SK-N-SH treated with all-trans-retinoic acid at 6 μM for 48 hours (cell line): ENCODE measurements at regions not wholly inside any gene's neighbourhood (a gene's known extent, or its start where the extent isn't known, plus 50 kb on each side); places are given as distances from the start of the nearest gene placed in this dataset.

Experiments
- ATAC-seq: fragments of 200-7000 bp; cut with Tn5 transposase; 3 replicates; pipeline ENCODE4 v1.9.1; 2020; ENCODE audit warnings: mild to moderate bottlenecking, moderate library complexity
- ARNTL ChIP-seq: fragments of 450-650 bp; formaldehyde crosslinking; IDR thresholded peaks from 2 replicates; pipeline ENCODE4 v1.5.0; 2020; ENCODE audit warnings: low read depth, mild to moderate bottlenecking, moderate library complexity, borderline replicate concordance
- BACH2 ChIP-seq: fragments of 250-450 bp; sonication (Bioruptor Pico); IDR thresholded peaks from 2 replicates; pipeline ENCODE4 v1.9.0; 2021; ENCODE audit warnings: mild to moderate bottlenecking, borderline replicate concordance
- CREB5 ChIP-seq: fragments of 250-450 bp; sonication (Bioruptor Pico); IDR thresholded peaks from 2 replicates; pipeline ENCODE4 v1.5.1; 2020; ENCODE audit warnings: low read depth, mild to moderate bottlenecking, moderate library complexity
- CSDC2 ChIP-seq: fragments of 250-450 bp; sonication (Bioruptor Pico); IDR thresholded peaks from 2 replicates; pipeline ENCODE4 v1.5.0; 2020; ENCODE audit warnings: mild to moderate bottlenecking, moderate library complexity
- ESRRG ChIP-seq: fragments of 250-450 bp; sonication (Bioruptor Pico); IDR thresholded peaks from 2 replicates; pipeline ENCODE4 v1.6.1; 2021; ENCODE audit warnings: mild to moderate bottlenecking
- GLIS3 ChIP-seq: fragments of 250-450 bp; sonication (Bioruptor Pico); IDR thresholded peaks from 2 replicates; pipeline ENCODE4 v1.5.0; 2020; ENCODE audit warnings: mild to moderate bottlenecking, moderate library complexity
- ISL1 ChIP-seq: fragments of 250-450 bp; sonication (Bioruptor Pico); IDR thresholded peaks from 2 replicates; pipeline ENCODE4 v2.1.2; 2022; ENCODE audit warnings: mild to moderate bottlenecking, moderate library complexity
- OSR1 ChIP-seq: fragments of 250-450 bp; sonication (Bioruptor Pico); IDR thresholded peaks from 2 replicates; pipeline ENCODE4 v1.8.0; 2022; ENCODE audit warnings: moderate library complexity, mild to moderate bottlenecking, inconsistent platforms
- PATZ1 ChIP-seq: fragments of 250-450 bp; sonication (Bioruptor Pico); IDR thresholded peaks from 2 replicates; pipeline ENCODE4 v1.8.0; 2020; ENCODE audit warnings: mild to moderate bottlenecking, moderate library complexity, borderline replicate concordance
- POU6F1 ChIP-seq: fragments of 250-450 bp; sonication (Bioruptor Pico); IDR thresholded peaks from 2 replicates; pipeline ENCODE4 v1.8.0; 2021; ENCODE audit warnings: low read depth, mild to moderate bottlenecking, moderate library complexity, borderline replicate concordance
- PPARA ChIP-seq: fragments of 250-450 bp; sonication (Bioruptor Pico); IDR thresholded peaks from 2 replicates; pipeline ENCODE4 v1.5.0; 2020; ENCODE audit warnings: mild to moderate bottlenecking, borderline replicate concordance
- RARB ChIP-seq: fragments of 250-450 bp; sonication (Bioruptor Pico); IDR thresholded peaks from 2 replicates; pipeline ENCODE4 v1.8.0; 2021; ENCODE audit warnings: mild to moderate bottlenecking, moderate library complexity
- SNAI2 ChIP-seq: fragments of 250-450 bp; sonication (Bioruptor Pico); IDR thresholded peaks from 2 replicates; pipeline ENCODE4 v1.5.0; 2020; ENCODE audit warnings: mild to moderate bottlenecking, moderate library complexity
- TCF4 ChIP-seq: fragments of 250-450 bp; sonication (Bioruptor Pico); IDR thresholded peaks from 2 replicates; pipeline ENCODE4 v1.8.0; 2021; ENCODE audit warnings: mild to moderate bottlenecking, moderate library complexity, borderline replicate concordance
- TOX ChIP-seq: fragments of 250-450 bp; sonication (Bioruptor Pico); IDR thresholded peaks from 2 replicates; pipeline ENCODE4 v1.8.0; 2021; ENCODE audit warnings: mild to moderate bottlenecking, moderate library complexity, borderline replicate concordance
- TSHZ2 ChIP-seq: fragments of 250-450 bp; sonication (Bioruptor Pico); IDR thresholded peaks from 2 replicates; pipeline ENCODE4 v1.5.0; 2020; ENCODE audit warnings: mild to moderate bottlenecking, moderate library complexity
- ZC3H10 ChIP-seq: fragments of 250-450 bp; sonication (Bioruptor Pico); IDR thresholded peaks from 2 replicates; pipeline ENCODE4 v1.5.1; 2021; ENCODE audit warnings: mild to moderate bottlenecking, moderate library complexity
- ZFP3 ChIP-seq: fragments of 250-450 bp; sonication (Bioruptor Pico); IDR thresholded peaks from 2 replicates; pipeline ENCODE4 v1.5.0; 2020; ENCODE audit warnings: mild to moderate bottlenecking, moderate library complexity
- ZFP30 ChIP-seq: fragments of 450-650 bp; formaldehyde crosslinking; IDR thresholded peaks from 2 replicates; pipeline ENCODE4 v1.5.0; 2022; ENCODE audit warnings: mild to moderate bottlenecking, moderate library complexity
- ZNF565 ChIP-seq: fragments of 450-650 bp; formaldehyde crosslinking; conservative IDR thresholded peaks from 2 replicates; pipeline ENCODE4 v1.5.0; 2020; ENCODE audit warnings: low read depth, mild to moderate bottlenecking, moderate library complexity
- ZNF70 ChIP-seq: fragments of 450-650 bp; formaldehyde crosslinking; IDR thresholded peaks from 2 replicates; pipeline ENCODE4 v1.5.0; 2020; ENCODE audit warnings: mild to moderate bottlenecking, moderate library complexity
- ZNF8 ChIP-seq: fragments of 450-650 bp; formaldehyde crosslinking; IDR thresholded peaks from 2 replicates; pipeline ENCODE4 v1.5.0; 2020; ENCODE audit warnings: mild to moderate bottlenecking, moderate library complexity

- TF ChIP-seq TSHZ2 (CRISPR knock-in tag) (no peak), ZFP3 (CRISPR knock-in tag) (no peak), ISL1 (CRISPR knock-in tag) (no peak), CSDC2 (CRISPR knock-in tag) (no peak), RARB (CRISPR knock-in tag) (no peak), ARNTL (CRISPR knock-in tag) (no peak), ESRRG (no peak), ZFP30 (CRISPR knock-in tag) (no peak), ZC3H10 (CRISPR knock-in tag) (no peak), SNAI2 (CRISPR knock-in tag) (no peak), TCF4 (CRISPR knock-in tag) (no peak), ZNF8 (CRISPR knock-in tag) (no peak), BACH2 (CRISPR knock-in tag) (no peak), PATZ1 (CRISPR knock-in tag) (no peak), CREB5 (no peak)
These were observed 296.8 kb downstream of the UTRN start (continued) for GRCh38 chr6:144581812-144582537.

GRCh38 chr6:144582939-144583613, 297.9 kb downstream of the UTRN start:
- TF ChIP-seq ZFP3 (CRISPR knock-in tag) = peak; percentile 75; the same call in 1 of the 2 replicates
- no peak for TF ChIP-seq ZC3H10 (CRISPR knock-in tag)
- peak; percentile 86 for ATAC-seq

- ATAC-seq = no peak
- TF ChIP-seq ZC3H10 (CRISPR knock-in tag) = no peak
- TF ChIP-seq POU6F1 = no peak
- TF ChIP-seq TCF4 (CRISPR knock-in tag) = no peak
- no peak for TF ChIP-seq TSHZ2 (CRISPR knock-in tag)
- no peak for TF ChIP-seq ZNF70 (CRISPR knock-in tag)
- no peak for TF ChIP-seq PPARA (CRISPR knock-in tag)
- no peak for TF ChIP-seq ZNF565
- no peak for TF ChIP-seq OSR1
- no peak for TF ChIP-seq CSDC2 (CRISPR knock-in tag)
- no peak for TF ChIP-seq ESRRG
- no peak for TF ChIP-seq ARNTL (CRISPR knock-in tag)
- no peak for TF ChIP-seq GLIS3 (CRISPR knock-in tag)
- TF ChIP-seq TOX = no peak
- no peak for TF ChIP-seq ZFP30 (CRISPR knock-in tag)
- no peak for TF ChIP-seq CREB5
- no peak for TF ChIP-seq PATZ1 (CRISPR knock-in tag)
- TF ChIP-seq BACH2 (CRISPR knock-in tag) = no peak
- TF ChIP-seq ZFP3 (CRISPR knock-in tag) = no peak
- no peak for TF ChIP-seq ZNF8 (CRISPR knock-in tag)
These were observed 298.4 kb downstream of the UTRN start for GRCh38 chr6:144583614-144583954.
